ENCODE measurements at regions not wholly inside any gene's neighbourhood (a gene's known extent, or its start where the extent isn't known, plus 50 kb on each side); places are given as distances from the start of the nearest gene placed in this dataset.

- H3K27ac ChIP-seq, result no peak overlapping the region
- no peak for DNase-seq (ENCODE audit: low read depth, low spot score)
Measured at GRCh38 chr4:79044141-79044659, 105.0 kb upstream of the PAQR3 start.

GRCh38 chr4:79043138-79043537 is 103.9 kb upstream of the PAQR3 start:
- no peak overlapping the region for H3K27ac ChIP-seq

GRCh38 chr4:79042079-79042674 is 102.9 kb upstream of the PAQR3 start:
- H3K27ac ChIP-seq, result no peak overlapping the region
- DNase-seq (ENCODE audit: low read depth, low spot score), result no peak

More at GRCh38 chr4:79043138-79043537, 103.9 kb upstream of the PAQR3 start:
- no peak for DNase-seq (ENCODE audit: low read depth, low spot score)

GRCh38 chr4:79034544-79034943 is 95.3 kb upstream of the PAQR3 start:
- DNase-seq (ENCODE audit: low read depth, low spot score), result no peak
- H3K27ac ChIP-seq, result no peak overlapping the region

- H3K27ac ChIP-seq, result no peak overlapping the region
- DNase-seq (ENCODE audit: low read depth, low spot score), result no peak
Measured at GRCh38 chr4:79030973-79031372, 91.7 kb upstream of the PAQR3 start.

- H3K27ac ChIP-seq, result no peak overlapping the region
- DNase-seq (ENCODE audit: low read depth, low spot score), result no peak
Measured at GRCh38 chr4:79027656-79028055, 88.4 kb upstream of the PAQR3 start.

GRCh38 chr4:79025170-79025569 is 85.9 kb upstream of the PAQR3 start:
- DNase-seq (ENCODE audit: low read depth, low spot score), result no peak

GRCh38 chr4:79023799-79024770 is 84.8 kb upstream of the PAQR3 start:
- no peak overlapping the region for H3K27ac ChIP-seq
- DNase-seq (ENCODE audit: low read depth, low spot score), result no peak

More at GRCh38 chr4:79025170-79025569, 85.9 kb upstream of the PAQR3 start:
- H3K27ac ChIP-seq, result no peak overlapping the region

GRCh38 chr4:79022529-79022928 is 83.3 kb upstream of the PAQR3 start:
- no peak overlapping the region for H3K27ac ChIP-seq
- DNase-seq (ENCODE audit: low read depth, low spot score), result no peak

GRCh38 chr4:79017481-79017880 is 78.2 kb upstream of the PAQR3 start:
- no peak overlapping the region for H3K27ac ChIP-seq
- no peak for DNase-seq (ENCODE audit: low read depth, low spot score)

GRCh38 chr4:79016878-79017277 is 77.6 kb upstream of the PAQR3 start:
- no peak overlapping the region for H3K27ac ChIP-seq
- no peak for DNase-seq (ENCODE audit: low read depth, low spot score)

- no peak for DNase-seq (ENCODE audit: low read depth, low spot score)
- no peak overlapping the region for H3K27ac ChIP-seq
Measured at GRCh38 chr4:79015411-79015810, 76.2 kb upstream of the PAQR3 start.

- DNase-seq (ENCODE audit: low read depth, low spot score), result no peak
- H3K27ac ChIP-seq, result no peak overlapping the region
Measured at GRCh38 chr4:79014230-79014629, 75.0 kb upstream of the PAQR3 start.

- DNase-seq (ENCODE audit: low read depth, low spot score), result no peak
- H3K27ac ChIP-seq, result no peak overlapping the region
Measured at GRCh38 chr4:79013756-79014155, 74.5 kb upstream of the PAQR3 start.

GRCh38 chr4:78990938-78991810 is 51.9 kb upstream of the PAQR3 start:
- no peak for DNase-seq (ENCODE audit: low read depth, low spot score)
- no peak overlapping the region for H3K27ac ChIP-seq

- H3K27ac ChIP-seq, result no peak overlapping the region
- no peak for DNase-seq (ENCODE audit: low read depth, low spot score)
Measured at GRCh38 chr4:78989697-78990270, 50.5 kb upstream of the PAQR3 start.
